NCI-H2029 treated with DMSO at 0.1 percent for 48 hours (cell line): ENCODE measurements at regions not wholly inside any gene's neighbourhood (a gene's known extent, or its start where the extent isn't known, plus 50 kb on each side); places are given as distances from the start of the nearest gene placed in this dataset.

Experiments
- DNase-seq: peaks from one replicate; lab custom pipeline; 2025; lab: John Stamatoyannopoulos, UW

- DNase-seq: no peak
Measured at GRCh38 chr3:53949541-53949940, 57.9 kb upstream of the SELENOK start.

- DNase-seq: no peak
Measured at GRCh38 chr3:53948174-53948573, 56.5 kb upstream of the SELENOK start.

DNA sequence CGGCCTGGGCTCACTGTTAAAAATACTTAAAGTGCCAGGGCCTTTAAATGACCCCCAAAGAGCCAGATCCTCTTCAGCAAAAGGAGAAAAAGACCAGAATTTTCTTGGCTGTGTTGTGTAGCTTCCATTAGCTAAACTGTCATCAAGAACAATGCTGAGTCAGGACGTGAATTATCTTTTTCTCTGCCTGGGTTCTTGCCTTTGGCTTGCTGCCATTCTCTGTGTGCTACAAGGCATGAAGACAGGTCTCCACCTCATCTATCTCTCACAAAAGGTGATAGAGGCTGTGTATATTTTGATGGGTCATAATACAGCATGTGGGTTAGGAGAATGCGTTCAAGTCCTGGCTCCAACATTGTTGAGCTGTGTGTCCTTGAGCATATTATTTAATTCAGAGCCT lies 52.4 kb upstream of the SELENOK start:
- DNase-seq: no peak

GRCh38 chr3:53941950-53942349 lies 50.3 kb upstream of the SELENOK start:
- no peak for DNase-seq
